WTC11 (cell line): ENCODE measurements at regions not wholly inside any gene's neighbourhood (a gene's known extent, or its start where the extent isn't known, plus 50 kb on each side); places are given as distances from the start of the nearest gene placed in this dataset.

Experiments
- CTCF ChIP-seq: fragments of 200-600 bp; IDR thresholded peaks from 2 replicates; pipeline ENCODE4 v1.8.0; 2022; ENCODE audit warnings: antibody characterized with exemption
- SOX15 ChIP-seq: fragments of 250-450 bp; sonication (Bioruptor Pico); IDR thresholded peaks from 2 replicates; pipeline ENCODE4 v1.9.0; 2021; ENCODE audit warnings: mild to moderate bottlenecking
- TCF7 ChIP-seq: sonication (generic); formaldehyde crosslinking; IDR thresholded peaks from 2 replicates; pipeline ENCODE4 v1.8.0; 2022; ENCODE audit warnings: mild to moderate bottlenecking, low read depth, missing genetic modification reagents, moderate library complexity
- ZNF671 ChIP-seq: fragments of 250-450 bp; sonication (Bioruptor Pico); IDR thresholded peaks from 2 replicates; pipeline ENCODE4 v1.8.0; 2021; ENCODE audit warnings: mild to moderate bottlenecking

- TF ChIP-seq TCF7 (CRISPR knock-in tag): no peak
- TF ChIP-seq ZNF671 (CRISPR knock-in tag): no peak
- no peak for TF ChIP-seq SOX15
- no peak for TF ChIP-seq CTCF
Observed at GRCh38 chr4:159008671-159009070, 94.2 kb upstream of the RAPGEF2 start.
